HL-60 (cell line): ENCODE measurements at regions not wholly inside any gene's neighbourhood (a gene's known extent, or its start where the extent isn't known, plus 50 kb on each side); places are given as distances from the start of the nearest gene placed in this dataset.

ENCODE experiments used
- DNase-seq, 2 experiments: peaks; one replicate each; pipeline ENCODE4 v3.0.0-alpha.2; 2010 to 2020; ENCODE audit warnings: low read depth in 1 of 2, low spot score in 1 of 2
- H3K27ac ChIP-seq: fragments of 250-450 bp; sonication (Bioruptor Pico); replicated peaks from 2 replicates; pipeline ENCODE4 v1.5.1; 2020; ENCODE audit warnings: mild to moderate bottlenecking, moderate library complexity
- H3K27me3 ChIP-seq: fragments of 250-450 bp; sonication (Bioruptor Pico); 2 replicates; pipeline ENCODE4 v1.5.1; 2021; ENCODE audit warnings: mild to moderate bottlenecking, moderate library complexity; ENCODE audit not compliant: insufficient read depth, poor library complexity, severe bottlenecking
- H3K4me3 ChIP-seq: replicated peaks from 2 replicates; pipeline ENCODE4 v1.5.1; 2011; ENCODE audit warnings: mild to moderate bottlenecking, control low read depth, low read length; ENCODE audit not compliant: insufficient read depth
- GABPA ChIP-seq: IDR thresholded peaks from 2 replicates; pipeline ENCODE4 v1.6.1; 2012; ENCODE audit warnings: low read depth
- POLR2AphosphoS5 ChIP-seq: IDR thresholded peaks from 2 replicates; pipeline ENCODE4 v1.6.1; 2012; ENCODE audit warnings: low read depth
- SPI1 ChIP-seq: IDR thresholded peaks from 2 replicates; pipeline ENCODE4 v1.6.1; 2012; ENCODE audit warnings: low read depth, mild to moderate bottlenecking, borderline replicate concordance
- TF ChIP-seq, protein P1 (sequence below): IDR thresholded peaks from one replicate; pipeline ENCODE4 v1.5.1; 2011; ENCODE audit warnings: low read length, control low read depth, inconsistent platforms; ENCODE audit not compliant: insufficient read depth
- TF ChIP-seq, protein P2 (sequence below): IDR thresholded peaks from 2 replicates; pipeline ENCODE4 v1.6.1; 2012; ENCODE audit warnings: low read depth; ENCODE audit not compliant: insufficient replicate concordance

DNA sequence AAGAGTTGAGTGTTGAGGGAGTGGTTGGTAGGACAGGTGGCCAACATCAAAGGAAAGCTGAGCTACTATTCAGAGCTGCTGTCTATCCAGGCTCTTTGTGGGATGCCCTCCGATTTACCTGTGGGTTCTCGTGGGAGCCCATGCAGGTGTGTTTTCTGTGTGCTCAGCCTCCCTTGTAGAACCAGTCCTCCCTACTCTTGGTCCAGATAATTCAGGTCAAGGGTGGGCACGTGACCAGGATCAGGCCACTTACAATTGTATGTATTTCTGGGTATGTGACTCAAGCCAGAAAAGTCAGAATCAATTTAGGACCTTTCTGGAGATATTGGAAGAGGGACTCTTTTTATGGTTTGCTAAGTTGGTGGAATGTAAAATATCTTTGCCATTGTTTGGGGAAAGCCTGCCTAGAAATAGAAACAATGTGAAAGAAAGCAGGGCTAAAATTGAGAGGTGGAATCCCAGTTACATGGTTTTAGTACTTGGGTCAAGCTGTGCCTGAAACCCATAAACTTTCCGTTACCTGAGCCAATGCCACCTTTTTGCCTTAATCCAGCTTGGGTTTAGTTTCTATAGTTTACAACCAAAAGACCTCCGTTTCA, 93.2 kb downstream of the PDCL3 start:
- Histone ChIP-seq H3K27me3 (peaks cover 2% of the 10 kb centered on the region), H3K4me3 (no peak overlapping the region), H3K27ac (no peak overlapping the region)
- DNase-seq = no peak
- no peak for TF ChIP-seq POLR2AphosphoS5
- TF ChIP-seq SPI1 = no peak
- TF ChIP-seq GABPA = no peak
- TF ChIP-seq, protein P1, sequence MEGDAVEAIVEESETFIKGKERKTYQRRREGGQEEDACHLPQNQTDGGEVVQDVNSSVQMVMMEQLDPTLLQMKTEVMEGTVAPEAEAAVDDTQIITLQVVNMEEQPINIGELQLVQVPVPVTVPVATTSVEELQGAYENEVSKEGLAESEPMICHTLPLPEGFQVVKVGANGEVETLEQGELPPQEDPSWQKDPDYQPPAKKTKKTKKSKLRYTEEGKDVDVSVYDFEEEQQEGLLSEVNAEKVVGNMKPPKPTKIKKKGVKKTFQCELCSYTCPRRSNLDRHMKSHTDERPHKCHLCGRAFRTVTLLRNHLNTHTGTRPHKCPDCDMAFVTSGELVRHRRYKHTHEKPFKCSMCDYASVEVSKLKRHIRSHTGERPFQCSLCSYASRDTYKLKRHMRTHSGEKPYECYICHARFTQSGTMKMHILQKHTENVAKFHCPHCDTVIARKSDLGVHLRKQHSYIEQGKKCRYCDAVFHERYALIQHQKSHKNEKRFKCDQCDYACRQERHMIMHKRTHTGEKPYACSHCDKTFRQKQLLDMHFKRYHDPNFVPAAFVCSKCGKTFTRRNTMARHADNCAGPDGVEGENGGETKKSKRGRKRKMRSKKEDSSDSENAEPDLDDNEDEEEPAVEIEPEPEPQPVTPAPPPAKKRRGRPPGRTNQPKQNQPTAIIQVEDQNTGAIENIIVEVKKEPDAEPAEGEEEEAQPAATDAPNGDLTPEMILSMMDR = no peak
- TF ChIP-seq, protein P2, sequence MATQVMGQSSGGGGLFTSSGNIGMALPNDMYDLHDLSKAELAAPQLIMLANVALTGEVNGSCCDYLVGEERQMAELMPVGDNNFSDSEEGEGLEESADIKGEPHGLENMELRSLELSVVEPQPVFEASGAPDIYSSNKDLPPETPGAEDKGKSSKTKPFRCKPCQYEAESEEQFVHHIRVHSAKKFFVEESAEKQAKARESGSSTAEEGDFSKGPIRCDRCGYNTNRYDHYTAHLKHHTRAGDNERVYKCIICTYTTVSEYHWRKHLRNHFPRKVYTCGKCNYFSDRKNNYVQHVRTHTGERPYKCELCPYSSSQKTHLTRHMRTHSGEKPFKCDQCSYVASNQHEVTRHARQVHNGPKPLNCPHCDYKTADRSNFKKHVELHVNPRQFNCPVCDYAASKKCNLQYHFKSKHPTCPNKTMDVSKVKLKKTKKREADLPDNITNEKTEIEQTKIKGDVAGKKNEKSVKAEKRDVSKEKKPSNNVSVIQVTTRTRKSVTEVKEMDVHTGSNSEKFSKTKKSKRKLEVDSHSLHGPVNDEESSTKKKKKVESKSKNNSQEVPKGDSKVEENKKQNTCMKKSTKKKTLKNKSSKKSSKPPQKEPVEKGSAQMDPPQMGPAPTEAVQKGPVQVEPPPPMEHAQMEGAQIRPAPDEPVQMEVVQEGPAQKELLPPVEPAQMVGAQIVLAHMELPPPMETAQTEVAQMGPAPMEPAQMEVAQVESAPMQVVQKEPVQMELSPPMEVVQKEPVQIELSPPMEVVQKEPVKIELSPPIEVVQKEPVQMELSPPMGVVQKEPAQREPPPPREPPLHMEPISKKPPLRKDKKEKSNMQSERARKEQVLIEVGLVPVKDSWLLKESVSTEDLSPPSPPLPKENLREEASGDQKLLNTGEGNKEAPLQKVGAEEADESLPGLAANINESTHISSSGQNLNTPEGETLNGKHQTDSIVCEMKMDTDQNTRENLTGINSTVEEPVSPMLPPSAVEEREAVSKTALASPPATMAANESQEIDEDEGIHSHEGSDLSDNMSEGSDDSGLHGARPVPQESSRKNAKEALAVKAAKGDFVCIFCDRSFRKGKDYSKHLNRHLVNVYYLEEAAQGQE = no peak

DNA sequence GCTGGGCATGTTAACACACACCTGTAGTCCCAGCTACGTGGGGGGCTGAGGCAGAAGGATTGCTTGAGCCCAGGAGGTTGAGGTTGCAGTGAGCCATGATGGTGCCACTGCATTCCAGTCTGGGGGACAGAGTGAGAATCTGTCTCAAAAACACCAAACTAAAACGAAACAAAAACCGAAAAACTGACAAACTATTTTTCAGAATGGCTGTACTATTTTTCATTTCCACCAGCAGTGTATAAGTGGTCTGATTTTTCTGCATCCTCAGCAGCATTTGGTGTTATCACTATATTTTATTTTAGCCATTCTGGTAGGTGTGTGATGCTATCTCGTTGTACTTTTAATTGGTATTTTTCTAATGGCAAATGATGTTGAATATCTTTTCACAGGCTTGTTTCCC, 95.2 kb downstream of the PDCL3 start:
- Histone ChIP-seq H3K4me3 (no peak overlapping the region), H3K27ac (no peak overlapping the region), H3K27me3 (peaks cover 2% of the 10 kb centered on the region)
- TF ChIP-seq SPI1 = no peak
- TF ChIP-seq, protein P1 = no peak
- TF ChIP-seq GABPA = no peak
- TF ChIP-seq, protein P2 = no peak
- no peak for TF ChIP-seq POLR2AphosphoS5
- DNase-seq = no peak

DNA sequence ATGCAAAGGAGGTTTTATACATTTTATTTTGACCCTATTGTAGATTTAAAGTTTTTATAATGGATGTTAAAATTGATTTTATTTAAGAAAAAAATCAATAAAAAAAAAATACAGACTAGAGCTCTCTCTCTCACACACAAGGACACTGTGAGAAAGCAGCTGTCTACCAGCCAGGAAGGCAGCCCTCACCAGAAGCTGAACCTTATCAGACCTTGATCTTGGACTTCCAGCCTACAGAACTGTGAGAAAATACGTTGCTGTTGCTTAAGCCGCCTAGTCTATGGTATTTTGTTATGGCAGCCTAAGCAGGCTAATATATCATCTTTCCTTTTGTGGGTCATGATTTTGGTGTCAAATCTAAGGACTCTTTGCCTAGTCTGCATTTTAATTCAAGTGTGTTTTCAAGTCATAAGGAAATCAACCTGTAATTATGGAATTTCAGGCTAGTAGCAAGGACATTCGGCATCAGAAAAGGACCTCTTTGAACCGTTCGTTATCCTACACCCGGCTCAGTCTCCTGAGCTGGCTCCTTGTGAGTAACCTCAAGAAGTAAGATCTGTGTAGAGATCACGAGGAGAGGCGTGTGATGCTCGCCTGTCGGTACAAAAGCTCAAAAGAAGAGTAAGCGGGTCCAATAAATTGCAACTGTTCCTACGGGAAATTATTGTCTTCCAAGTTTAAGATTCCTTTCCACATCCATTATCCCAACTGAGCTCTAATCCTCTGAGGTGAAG, 98.2 kb downstream of the PDCL3 start:
- DNase-seq = no peak
- no peak overlapping the region for H3K27ac ChIP-seq
- no peak overlapping the region for H3K4me3 ChIP-seq
- H3K27me3 ChIP-seq = peaks cover 2% of the 10 kb centered on the region
- no peak for TF ChIP-seq SPI1
- TF ChIP-seq, protein P2 = no peak
- TF ChIP-seq, protein P1 = no peak
